ENCODE measurements at regions not wholly inside any gene's neighbourhood (a gene's known extent, or its start where the extent isn't known, plus 50 kb on each side); places are given as distances from the start of the nearest gene placed in this dataset.

GRCh38 chr4:26132858-26133257 is 188.0 kb upstream of the RBPJ start:
- no peak for DNase-seq
- no peak overlapping the region for H3K9ac ChIP-seq (ENCODE audit: low read depth in 2 of 2, low read length in 2 of 2)
- intact Hi-C loops (cut with DNase I) = no loop called here
- H3K4me1 ChIP-seq = no peaks in the 10 kb centered on the region
- no peaks in the 10 kb centered on the region for H3K27me3 ChIP-seq
- H3K36me3 ChIP-seq = no peaks in the 10 kb centered on the region
- H3K27ac ChIP-seq = no peak overlapping the region
- no peak overlapping the region for H3K4me3 ChIP-seq
- no peaks in the 10 kb centered on the region for H3K9me3 ChIP-seq
- TF ChIP-seq CTCF (IDR thresholded peaks at IDR 0.05) = no peak

- DNase-seq = no peak
- Histone ChIP-seq H3K4me1 (no peaks in the 10 kb centered on the region), H3K9me3 (no peaks in the 10 kb centered on the region), H3K36me3 (no peaks in the 10 kb centered on the region), H3K27me3 (no peaks in the 10 kb centered on the region), H3K4me3 (no peak overlapping the region), H3K27ac (no peak overlapping the region), H3K9ac (ENCODE audit: low read depth in 2 of 2, low read length in 2 of 2) (no peak overlapping the region)
- TF ChIP-seq CTCF (IDR thresholded peaks at IDR 0.05) = no peak
- intact Hi-C loops (cut with DNase I) = no loop called here
Observed at GRCh38 chr4:26133840-26134239, 187.0 kb upstream of the RBPJ start.

DNA sequence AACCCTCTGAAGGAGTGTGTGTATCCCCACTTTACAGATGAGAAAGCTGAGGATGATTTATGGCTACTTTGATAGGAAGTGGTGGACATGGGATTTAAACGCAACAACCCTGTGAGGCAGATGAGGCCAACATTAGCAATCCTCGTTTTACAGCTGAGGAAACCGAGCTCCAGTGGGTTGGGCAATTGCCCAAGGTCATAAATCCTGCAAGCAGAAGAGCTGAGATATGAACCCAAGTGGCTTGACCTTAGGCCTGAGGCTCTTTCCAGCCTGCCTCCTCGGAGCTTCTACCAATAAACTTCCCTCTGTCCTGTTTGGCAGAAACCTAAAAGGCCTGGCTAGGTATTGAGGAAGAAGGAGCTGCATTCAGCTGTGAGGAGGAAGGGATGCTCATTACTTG is 185.5 kb upstream of the RBPJ start:
- no peak for DNase-seq
- H3K36me3 ChIP-seq = no peaks in the 10 kb centered on the region

GRCh38 chr4:26136615-26137014 is 184.2 kb upstream of the RBPJ start:
- DNase-seq = no peak
- H3K9me3 ChIP-seq = no peaks in the 10 kb centered on the region
- H3K9ac ChIP-seq (ENCODE audit: low read depth in 2 of 2, low read length in 2 of 2) = no peak overlapping the region
- no peak overlapping the region for H3K4me3 ChIP-seq
- intact Hi-C loops (cut with DNase I) = no loop called here
- H3K27ac ChIP-seq = no peak overlapping the region
- H3K4me1 ChIP-seq = no peaks in the 10 kb centered on the region
- no peak for TF ChIP-seq CTCF (IDR thresholded peaks at IDR 0.05)
- no peaks in the 10 kb centered on the region for H3K27me3 ChIP-seq
- H3K36me3 ChIP-seq = no peaks in the 10 kb centered on the region

More for the DNA sequence above, 185.5 kb upstream of the RBPJ start:
- H3K27ac ChIP-seq = no peak overlapping the region
- H3K9ac ChIP-seq (ENCODE audit: low read depth in 2 of 2, low read length in 2 of 2) = no peak overlapping the region
- no peaks in the 10 kb centered on the region for H3K4me1 ChIP-seq
- H3K4me3 ChIP-seq = no peak overlapping the region
- intact Hi-C loops (cut with DNase I) = no loop called here
- no peaks in the 10 kb centered on the region for H3K27me3 ChIP-seq
- no peaks in the 10 kb centered on the region for H3K9me3 ChIP-seq
- TF ChIP-seq CTCF (IDR thresholded peaks at IDR 0.05) = no peak

GRCh38 chr4:26137288-26137687 is 183.5 kb upstream of the RBPJ start:
- H3K27ac ChIP-seq = no peak overlapping the region
- H3K9ac ChIP-seq (ENCODE audit: low read depth in 2 of 2, low read length in 2 of 2) = no peak overlapping the region
- no peak for TF ChIP-seq CTCF (IDR thresholded peaks at IDR 0.05)
- no peaks in the 10 kb centered on the region for H3K9me3 ChIP-seq
- no peaks in the 10 kb centered on the region for H3K4me1 ChIP-seq
- no peaks in the 10 kb centered on the region for H3K36me3 ChIP-seq
- H3K4me3 ChIP-seq = no peak overlapping the region
- H3K27me3 ChIP-seq = no peaks in the 10 kb centered on the region
- DNase-seq = no peak
- intact Hi-C loops (cut with DNase I) = no loop called here

Measured in colonic mucosa (tissue), 4 donors.